RPMI7951 (cell line): ENCODE measurements at regions not wholly inside any gene's neighbourhood (a gene's known extent, or its start where the extent isn't known, plus 50 kb on each side); places are given as distances from the start of the nearest gene placed in this dataset.
"Not testable (repeated sequence)": the region's sequence is repeated elsewhere in the genome, so short reads cannot be mapped to it uniquely, and the experiment has no call there.

Experiments
- DNase-seq: peaks from one replicate; pipeline ENCODE4 v3.0.0-alpha.2; 2012; ENCODE audit warnings: low read depth

DNA sequence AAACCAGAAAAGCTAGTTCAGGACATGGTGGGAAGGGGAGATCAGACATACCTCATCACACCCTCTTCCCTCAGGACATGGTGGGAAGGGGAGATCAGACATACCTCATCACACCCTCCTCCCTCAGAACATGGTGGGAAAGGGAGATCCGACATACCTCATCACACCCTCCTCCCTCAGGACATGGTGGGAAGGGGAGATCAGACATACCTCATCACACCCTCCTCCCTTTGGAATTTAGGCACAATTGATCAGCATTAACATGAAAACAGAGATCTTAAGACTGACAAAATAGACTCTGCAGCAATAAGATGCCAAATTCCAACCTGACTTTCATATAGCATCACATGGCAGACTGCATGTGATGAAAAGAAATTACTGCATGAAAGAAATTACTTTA, 412.7 kb upstream of the ZNF717 start:
- DNase-seq: no peak

DNA sequence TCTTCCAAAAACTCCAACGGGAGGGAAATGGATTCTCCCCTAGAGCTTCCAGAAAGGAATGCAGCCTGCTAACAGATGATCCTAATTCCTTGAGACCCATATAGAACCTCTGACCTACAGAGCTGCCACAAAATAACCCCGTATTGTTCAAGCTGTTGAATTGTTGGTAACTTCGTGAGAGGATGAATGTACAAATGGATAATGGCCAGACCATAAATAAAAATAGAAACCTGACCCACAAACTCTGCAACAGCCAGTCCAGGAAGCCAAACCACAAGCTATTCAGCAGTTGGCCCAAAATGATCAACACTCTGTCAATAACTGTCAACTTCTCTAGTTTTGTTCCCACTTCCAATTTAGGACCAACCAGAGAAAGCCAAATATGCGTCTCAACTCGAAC, 414.0 kb upstream of the ZNF717 start:
- DNase-seq: no peak

DNA sequence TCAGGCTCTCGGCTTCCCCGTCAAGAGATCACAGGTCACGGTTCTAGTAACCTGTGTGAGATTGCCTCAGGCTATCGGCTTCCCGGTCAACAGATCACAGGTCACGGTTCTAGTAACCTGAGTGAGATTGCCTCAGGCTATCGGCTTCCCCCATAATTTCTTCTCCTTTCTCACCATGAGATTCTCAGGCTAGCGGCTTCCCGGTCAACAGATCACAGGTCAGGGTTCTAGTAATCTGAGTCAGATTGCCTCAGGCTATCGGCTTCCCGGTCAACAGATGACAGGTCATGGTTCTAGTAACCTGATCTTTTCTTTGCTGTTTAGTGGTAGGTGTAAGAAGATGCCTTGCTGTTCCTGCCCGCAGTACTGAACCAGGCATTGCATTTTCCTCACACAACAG, 418.2 kb upstream of the ZNF717 start:
- no peak for DNase-seq

DNA sequence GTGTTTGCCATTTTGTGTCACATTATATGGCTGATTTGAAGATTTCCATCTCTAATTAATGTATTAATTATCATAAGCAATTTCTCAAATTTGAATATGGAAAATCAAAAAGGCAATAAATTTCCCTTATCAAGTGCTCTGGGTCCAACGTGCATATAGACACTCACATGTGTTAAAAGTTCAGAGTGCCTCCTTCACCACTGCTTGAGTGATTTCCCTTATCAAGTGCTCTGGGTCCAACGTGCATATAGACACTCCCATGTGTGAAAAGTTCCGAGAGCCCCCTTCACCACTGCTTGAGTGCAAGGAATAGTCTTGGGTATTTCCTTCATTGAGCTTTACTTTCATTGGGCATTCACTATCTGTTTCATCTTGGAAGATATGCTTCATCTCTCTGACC, 421.0 kb upstream of the ZNF717 start:
- no peak for DNase-seq

DNA sequence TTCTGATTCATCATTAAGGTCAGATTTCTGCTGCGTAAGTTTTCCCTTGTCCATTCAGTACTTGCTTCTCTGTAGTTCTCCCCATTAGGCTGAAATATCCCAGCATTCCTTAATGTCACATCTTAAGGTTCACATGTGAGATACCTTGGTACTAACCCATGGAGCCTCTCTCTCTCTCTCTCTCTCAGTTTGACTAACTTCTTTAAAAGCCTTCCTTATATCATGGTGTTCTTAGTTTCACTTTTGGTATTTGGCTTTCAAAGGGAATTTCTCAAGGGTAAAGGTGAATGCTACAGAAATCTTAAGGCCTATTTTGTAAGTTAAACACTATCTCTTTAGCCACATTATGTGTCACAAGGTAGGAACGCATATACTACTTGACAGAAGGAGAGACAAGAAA, 427.3 kb upstream of the ZNF717 start:
- DNase-seq: no peak

DNA sequence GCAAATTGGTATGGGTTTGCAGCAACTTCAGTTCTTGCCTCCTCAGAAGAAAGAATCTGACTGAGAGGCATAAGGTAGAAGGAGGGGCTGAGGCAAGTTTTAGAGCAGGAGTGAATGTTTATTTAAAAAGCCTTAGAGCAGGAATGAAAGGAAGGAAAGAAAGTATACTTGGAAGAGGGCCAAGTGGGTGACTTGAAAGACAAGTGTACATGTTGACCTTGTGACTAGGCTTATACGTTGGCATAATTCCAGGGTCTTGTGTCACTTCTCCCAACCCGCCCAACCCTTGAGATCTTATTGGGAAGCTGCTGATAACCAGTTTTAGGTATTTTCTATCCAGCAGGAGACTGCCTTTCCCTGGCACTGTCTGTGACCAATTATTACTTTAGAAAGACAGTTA, 436.9 kb upstream of the ZNF717 start:
- no peak for DNase-seq

DNA sequence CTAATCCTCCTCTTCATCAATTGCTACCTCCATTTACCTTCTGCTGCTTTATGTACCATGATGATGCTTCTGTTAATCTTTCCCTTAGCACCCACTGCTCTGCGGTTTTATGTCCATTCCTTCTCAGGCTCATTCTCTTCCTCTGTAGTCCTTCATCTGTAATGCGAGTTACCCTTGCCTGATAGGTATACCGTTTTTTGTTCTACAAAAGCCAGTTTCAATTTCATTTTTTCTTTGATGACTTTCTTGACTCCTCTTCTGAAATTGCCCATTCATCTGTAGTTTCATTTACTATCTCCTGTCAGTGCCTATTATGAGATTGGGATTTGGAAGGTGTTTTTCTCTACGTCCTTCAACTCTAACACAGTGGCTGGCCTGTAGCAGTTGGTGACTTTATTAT, 445.9 kb upstream of the ZNF717 start:
- no peak for DNase-seq

DNA sequence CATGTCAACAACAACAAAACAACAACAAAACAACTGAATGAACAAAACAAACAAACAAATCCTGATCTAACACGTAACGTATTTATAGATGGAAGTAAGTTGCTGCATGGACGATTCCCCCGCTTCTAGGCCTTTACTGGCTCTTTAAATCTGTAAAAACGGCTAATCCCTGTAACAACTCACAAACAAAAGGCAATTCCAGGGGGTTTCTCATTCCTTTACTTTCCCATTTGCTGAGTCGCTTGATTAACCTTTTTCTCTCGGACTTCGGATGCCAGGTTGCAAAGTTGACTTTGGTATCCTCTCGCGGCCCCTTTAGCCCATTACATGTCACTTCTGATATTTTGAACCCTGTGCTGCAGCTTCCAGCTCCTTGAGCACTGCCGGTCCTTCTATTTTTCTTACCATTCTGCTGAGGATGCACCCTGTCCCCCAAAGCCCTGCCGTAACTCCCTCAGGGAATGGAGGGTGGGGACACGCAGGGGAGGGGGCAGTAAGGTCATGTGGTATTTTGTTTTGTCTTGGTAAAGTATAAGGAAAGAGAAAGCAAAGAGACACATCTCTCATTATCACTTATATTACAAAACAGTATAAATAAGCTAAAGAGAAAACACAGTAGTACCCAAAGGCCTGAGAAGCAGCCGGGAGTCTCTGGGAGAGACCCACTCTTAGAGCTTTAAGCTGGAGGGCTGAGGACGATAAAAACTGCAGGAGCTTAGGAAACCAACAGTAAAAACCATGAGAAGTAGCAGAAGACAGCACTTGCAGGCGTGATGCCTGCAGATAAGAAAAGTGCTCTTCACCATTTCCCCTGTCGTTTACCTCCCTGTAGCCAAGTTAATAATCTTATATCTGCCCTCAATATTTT, 457.8 kb upstream of the ZNF717 start:
- DNase-seq: no peak

DNA sequence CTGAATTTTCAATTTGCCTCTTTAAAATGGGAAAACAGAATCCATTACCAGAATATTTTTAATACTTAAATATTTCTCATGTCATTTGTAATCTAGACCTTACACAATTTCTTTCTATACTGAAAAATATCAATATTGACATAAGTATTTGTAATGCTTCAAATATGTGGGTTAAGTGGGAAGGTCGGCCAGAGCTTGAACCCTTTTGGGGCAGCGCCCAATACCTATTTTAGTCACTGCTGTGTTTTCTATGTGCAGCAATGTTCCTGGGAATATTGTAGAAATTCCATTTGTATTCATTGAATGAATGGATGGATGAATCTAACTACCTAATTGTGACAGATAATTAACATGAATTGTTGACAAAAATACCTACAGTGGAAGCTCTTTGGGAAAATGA, 459.7 kb upstream of the ZNF717 start:
- DNase-seq: no peak

DNA sequence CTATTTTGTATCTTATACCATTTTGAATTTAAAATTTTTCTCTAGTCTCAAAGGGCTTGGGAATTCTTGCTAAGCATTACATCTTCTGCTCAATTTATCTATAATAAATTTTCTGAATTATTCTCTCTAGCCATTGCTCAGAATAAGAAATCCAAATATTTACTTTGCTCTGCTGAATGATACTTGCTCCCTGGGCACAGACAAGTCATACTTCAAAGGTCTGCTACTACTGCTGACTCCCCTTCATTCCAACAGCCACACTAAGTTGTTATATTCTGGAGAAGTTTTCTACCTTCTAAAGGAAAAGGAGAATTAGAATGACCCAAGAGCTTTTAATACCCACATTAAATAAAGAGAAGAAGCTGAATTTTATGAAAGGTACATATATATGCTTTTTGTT, 460.3 kb upstream of the ZNF717 start:
- DNase-seq: no peak

DNA sequence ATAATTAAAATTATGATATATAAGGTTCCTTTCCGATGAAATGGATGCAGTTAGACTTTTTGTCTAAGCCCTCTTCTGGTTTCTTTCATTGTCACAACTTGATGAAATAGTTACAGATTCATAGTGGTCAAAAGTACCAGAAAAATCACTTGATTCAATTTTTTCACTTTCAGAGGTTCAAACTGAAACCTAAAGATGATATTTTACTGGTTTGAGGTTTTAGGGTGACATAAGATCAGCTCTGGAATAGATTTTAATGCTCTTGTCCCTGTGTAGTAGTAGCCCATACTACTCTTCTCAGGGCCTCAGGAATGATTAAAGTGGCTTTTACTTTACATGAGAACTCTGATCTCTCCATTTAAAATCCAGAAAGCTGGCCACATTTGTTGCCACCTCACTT, 479.1 kb upstream of the ZNF717 start:
- no peak for DNase-seq

DNA sequence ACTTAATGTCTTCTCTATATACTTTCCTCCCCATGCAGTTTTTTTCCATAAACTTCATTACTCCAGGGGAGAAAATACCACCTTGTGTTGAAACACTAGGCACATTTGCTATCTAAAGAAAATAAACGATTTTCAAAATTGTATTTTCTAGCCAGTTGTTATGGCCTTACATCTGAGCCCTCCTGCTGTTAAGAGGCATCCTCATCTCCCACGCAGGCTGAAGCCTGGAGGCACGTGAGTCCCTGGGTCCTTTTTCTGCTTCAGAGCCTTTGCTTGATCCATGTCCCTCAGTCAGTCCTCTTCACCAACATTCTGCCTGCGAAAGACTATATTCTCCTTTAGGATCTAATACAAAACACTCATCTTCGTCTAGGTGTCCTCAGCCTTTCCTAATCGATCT, 479.6 kb upstream of the ZNF717 start:
- no peak for DNase-seq

DNA sequence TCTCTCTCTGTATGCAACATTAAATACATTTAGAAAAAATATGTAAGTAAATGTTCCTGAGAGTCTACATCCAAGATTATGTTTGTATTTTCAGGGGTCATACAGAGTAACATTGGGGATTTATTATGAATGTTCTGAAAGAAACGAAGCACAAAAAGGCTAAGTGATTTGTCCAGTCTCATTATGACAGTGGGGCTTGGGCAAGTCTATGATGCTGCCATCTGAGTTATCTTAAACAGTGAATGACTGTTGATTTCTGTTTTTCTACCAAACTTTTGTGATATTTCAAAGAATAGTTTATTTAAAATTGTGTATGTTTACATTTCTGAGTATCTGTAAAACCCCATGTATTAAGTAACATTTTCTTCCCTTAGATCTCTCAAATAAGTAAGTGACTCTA, 481.2 kb upstream of the ZNF717 start:
- DNase-seq: no peak

DNA sequence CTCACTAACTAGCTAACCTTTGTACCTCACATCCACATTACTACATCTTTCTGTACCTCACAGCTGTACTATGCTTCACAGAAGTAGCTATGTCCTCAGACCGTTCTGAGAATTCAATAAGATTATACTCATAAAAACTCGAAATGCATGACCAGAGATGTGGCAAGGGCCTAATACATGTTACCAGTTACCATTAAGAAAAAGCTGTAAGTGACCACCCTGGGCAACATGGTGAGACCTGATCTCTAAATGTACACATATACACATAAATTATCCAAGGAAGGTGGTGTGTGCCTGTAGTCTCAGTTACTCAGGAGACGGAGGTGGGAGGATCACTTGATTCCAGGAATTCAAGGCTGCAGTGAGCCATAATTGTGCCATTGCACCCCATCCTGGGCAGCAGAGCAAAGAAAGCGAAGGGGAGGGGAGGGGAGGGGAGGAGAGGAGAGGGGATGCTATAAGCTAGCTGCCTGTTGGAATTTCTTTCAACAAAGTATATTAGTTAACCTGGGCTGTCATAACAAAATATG, 482.6 kb upstream of the ZNF717 start:
- no peak for DNase-seq

DNA sequence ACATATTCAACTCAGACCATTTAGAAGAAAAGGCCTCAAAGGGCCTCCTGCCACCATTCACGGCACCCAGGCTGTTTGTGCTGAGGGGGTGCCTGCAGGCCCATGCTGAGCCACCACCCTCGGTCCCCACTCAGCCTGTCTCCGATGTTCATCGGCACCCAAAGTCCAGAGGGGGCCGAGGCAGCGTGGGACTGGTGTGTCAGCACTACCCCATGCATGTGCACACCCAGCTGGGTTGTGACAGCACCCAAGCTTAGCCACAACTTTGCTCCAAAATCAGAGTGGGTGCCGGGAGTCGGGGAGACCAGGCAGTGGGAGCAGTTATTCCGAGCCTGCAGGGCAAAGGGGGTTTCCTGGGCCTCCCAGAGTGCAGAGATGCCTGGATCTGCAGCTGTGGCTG, 508.5 kb upstream of the ZNF717 start:
- no peak for DNase-seq

DNA sequence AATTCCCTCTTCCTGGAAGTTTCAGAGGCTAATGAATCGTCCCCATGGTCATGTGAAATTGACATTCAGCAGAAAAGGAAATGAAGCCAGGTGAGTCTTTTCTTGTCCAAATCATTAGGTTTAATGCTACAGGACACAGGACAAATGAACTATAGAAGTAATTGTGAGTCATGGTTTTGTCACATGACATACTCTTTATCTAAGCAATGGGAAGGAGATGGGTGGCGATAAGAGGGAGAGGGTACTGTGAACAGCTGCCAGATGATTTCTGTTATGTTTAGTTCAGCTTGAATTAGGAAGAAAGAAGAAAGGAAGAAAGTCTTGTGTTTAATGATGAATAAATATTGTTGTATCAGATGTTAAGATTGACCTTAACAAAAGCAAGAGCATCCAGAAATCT, 515.4 kb upstream of the ZNF717 start:
- DNase-seq: no peak

DNA sequence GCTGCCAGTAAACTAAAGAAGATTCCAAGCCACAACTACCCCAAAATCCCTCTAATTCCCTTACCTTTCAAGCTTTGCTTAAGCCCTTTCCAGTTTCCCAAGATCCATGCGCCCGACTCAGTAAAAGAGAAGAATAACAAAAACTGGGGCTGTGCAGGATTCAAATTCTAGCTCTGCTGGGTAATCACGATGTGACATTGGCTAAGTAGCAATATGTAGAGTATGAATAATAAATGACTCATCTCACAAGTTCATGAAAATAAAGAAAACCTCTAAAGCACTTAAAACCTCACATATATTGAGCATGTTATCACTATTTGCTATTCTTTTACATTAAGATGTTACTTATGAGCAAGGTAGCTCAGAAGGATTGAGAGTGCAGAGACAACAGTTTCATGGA, 522.2 kb upstream of the ZNF717 start:
- DNase-seq: no peak

DNA sequence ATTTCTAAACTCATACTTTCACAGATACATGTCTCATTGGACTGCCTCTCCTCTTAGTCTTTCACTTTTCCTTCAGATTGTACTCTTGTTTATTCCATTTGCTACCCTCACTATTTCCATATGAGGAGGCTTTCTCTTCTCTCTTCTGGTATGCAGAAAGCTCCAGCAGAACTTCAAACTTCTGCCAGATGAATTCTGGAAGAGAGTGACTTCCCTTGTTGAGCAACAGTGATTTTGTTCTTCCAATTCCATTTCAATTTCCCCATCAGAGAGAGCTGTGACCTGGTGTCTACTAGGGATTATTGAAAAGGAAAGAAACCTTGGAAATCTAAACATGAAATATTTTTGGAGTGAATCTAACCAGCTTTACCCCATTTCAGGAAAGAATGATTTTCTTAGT, 523.2 kb upstream of the ZNF717 start:
- DNase-seq: no peak

DNA sequence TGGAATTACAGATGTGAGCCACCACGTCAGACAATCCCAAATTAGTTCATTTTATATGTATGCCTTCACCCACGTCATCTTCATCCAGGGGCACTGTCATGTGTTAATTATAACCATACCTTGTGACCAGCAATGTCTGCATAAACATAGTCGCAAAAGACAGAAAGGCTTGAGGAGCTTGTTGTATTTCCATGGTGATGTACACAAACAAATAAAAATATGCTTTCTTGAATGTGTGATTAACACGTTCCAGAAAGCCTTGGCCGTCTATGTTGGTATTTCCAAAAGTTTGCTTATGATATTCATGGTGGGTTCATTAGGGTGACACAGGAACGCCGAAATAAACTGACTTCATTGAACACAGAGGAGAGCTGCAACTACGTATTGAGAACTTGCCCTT, 524.7 kb upstream of the ZNF717 start:
- DNase-seq: no peak

DNA sequence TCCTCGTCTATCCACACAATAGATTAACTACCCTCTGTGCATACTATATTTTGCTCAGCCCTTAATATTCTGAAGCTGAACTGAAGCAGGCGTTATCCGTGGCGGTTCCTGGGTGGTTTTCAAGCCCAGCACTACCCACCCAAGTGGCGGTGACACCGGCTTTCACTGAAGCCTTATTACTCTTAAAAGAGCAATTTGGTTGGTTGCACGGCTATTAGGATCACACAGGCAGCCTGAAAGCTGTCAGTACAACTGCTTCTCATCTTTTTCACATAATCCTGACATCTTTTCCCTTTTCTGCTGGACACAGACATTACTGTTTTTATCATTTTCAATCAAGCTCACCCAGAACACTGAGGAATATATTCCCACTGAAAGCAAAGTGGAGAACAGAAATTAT, 525.3 kb upstream of the ZNF717 start:
- no peak for DNase-seq

DNA sequence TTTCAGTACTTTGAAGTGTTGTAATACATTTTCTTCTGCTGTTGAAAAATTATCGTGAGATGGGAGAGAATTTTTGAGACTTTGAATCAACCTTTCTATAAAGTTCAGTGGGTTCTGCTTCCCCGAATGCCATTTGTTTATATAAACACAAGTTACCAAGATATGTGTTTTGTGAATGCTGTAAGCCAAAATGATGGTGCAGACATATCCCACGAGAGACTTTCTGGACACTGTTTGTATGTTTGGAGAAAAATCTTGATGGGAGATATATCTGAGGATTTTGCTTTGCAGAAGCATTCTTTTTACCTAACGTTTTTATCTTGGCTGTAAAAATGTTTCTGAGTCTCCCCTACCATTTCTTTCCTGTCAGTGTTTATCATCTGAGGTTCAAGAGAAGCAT, 526.6 kb upstream of the ZNF717 start:
- no peak for DNase-seq

DNA sequence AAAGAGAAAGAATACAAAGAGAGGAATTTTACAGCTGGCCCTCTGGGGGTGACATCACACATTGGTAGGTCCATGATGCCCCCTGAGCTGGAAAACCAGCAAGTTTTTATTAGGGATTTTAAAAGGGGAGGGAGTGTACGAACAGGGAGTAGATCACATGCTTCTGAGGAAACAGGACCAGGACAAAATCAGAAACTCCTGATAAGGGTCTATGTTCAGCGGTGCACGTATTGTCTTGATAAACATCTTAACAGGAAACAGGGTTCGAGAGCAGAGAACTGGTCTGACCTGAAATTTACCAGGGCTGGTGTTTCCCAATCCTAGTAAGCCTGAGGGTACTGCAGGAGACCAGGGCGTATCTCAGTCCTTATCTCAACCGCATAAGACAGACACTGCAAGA, 530.6 kb upstream of the ZNF717 start:
- not testable (repeated sequence) for DNase-seq

DNA sequence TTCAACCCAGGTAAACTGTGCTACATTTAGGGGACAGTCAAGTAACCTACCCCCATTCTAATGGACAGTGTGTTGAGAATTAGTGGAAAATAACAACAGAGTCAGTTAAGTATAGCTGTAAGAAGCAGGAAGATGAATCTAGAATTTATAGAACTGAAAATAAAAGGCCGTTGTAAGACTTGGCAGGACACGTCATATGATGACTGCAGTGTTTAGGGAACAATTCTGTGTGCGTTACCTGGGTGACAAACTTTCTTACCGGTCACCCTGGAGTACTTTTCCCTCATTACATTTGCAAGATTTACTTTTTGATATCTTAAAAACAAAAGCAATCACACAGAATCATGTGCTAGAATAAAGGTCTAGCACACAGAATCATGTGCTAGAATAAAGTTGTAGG, 536.3 kb upstream of the ZNF717 start:
- no peak for DNase-seq

DNA sequence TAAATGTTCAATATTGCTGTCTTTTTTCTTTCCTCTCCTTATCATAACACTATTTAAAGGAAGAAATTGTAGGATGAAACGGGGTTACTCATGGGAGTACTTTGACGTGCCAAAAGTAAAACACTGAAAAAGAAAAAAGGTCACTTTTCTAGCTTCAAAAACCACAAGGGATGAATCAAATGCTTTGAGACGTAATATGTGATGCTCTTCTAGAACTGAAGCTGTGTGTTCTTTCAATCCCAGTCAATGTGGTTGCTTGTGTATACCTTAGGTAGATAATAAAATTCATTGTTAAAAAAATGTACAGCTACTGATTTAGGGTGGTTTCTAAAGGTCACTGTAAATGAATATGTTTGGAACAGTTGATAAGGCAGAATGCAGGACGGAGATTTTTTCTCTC, 538.8 kb upstream of the ZNF717 start:
- DNase-seq: no peak
